Calu3 (cell line): ENCODE measurements at regions not wholly inside any gene's neighbourhood (a gene's known extent, or its start where the extent isn't known, plus 50 kb on each side); places are given as distances from the start of the nearest gene placed in this dataset.

Source experiments
- BruUV-seq: library from RNA; stranded (reverse); fragments of 400-500 nt; replicated peaks from 2 replicates; lab custom pipeline; 2021; lab: Mats Ljungman, UMichigan
- CTCF ChIA-PET: fragments of 300-600 bp; sonication (Branson Sonifier 250); formaldehyde crosslinking; loops from one replicate; lab custom pipeline; 2022; ENCODE audit warnings: antibody characterized with exemption; lab: Charles Lee
- DNase-seq: peaks from one replicate; pipeline ENCODE4 v3.0.0; 2022
- H3K27ac Mint-ChIP-seq: one replicate; pipeline ENCODE4 v1.8.0; 2022; ENCODE audit warnings: mixed read lengths; ENCODE audit not compliant: unreplicated experiment
- H3K27me3 Mint-ChIP-seq: one replicate; pipeline ENCODE4 v1.8.0; 2022; ENCODE audit warnings: mixed read lengths; ENCODE audit not compliant: unreplicated experiment
- H3K36me3 Mint-ChIP-seq: one replicate; pipeline ENCODE4 v1.8.0; 2022; ENCODE audit warnings: mild to moderate bottlenecking, moderate library complexity, mixed read lengths; ENCODE audit not compliant: insufficient read depth, unreplicated experiment
- H3K4me1 Mint-ChIP-seq: one replicate; pipeline ENCODE4 v1.8.0; 2022; ENCODE audit warnings: mild to moderate bottlenecking, low read depth, mixed read lengths; ENCODE audit not compliant: unreplicated experiment
- H3K4me3 Mint-ChIP-seq: one replicate; pipeline ENCODE4 v1.8.0; 2022; ENCODE audit warnings: mild to moderate bottlenecking, low read depth, moderate library complexity, mixed read lengths; ENCODE audit not compliant: unreplicated experiment
- H3K9me3 Mint-ChIP-seq: one replicate; pipeline ENCODE4 v1.8.0; 2022; ENCODE audit warnings: low read depth, mixed read lengths; ENCODE audit not compliant: unreplicated experiment
- intact Hi-C: fragments of 100-400 bp; cut with micrococcal nuclease; formaldehyde crosslinking; loops from one replicate; pipeline ENCODE4 v1.10.0; 2022; ENCODE audit not compliant: unreplicated experiment
- TF ChIP-seq, protein P1 (sequence below): fragments of 200-600 bp; IDR thresholded peaks from one replicate; pipeline ENCODE4 v1.8.0; 2022; ENCODE audit warnings: antibody characterized with exemption; ENCODE audit not compliant: unreplicated experiment

DNA sequence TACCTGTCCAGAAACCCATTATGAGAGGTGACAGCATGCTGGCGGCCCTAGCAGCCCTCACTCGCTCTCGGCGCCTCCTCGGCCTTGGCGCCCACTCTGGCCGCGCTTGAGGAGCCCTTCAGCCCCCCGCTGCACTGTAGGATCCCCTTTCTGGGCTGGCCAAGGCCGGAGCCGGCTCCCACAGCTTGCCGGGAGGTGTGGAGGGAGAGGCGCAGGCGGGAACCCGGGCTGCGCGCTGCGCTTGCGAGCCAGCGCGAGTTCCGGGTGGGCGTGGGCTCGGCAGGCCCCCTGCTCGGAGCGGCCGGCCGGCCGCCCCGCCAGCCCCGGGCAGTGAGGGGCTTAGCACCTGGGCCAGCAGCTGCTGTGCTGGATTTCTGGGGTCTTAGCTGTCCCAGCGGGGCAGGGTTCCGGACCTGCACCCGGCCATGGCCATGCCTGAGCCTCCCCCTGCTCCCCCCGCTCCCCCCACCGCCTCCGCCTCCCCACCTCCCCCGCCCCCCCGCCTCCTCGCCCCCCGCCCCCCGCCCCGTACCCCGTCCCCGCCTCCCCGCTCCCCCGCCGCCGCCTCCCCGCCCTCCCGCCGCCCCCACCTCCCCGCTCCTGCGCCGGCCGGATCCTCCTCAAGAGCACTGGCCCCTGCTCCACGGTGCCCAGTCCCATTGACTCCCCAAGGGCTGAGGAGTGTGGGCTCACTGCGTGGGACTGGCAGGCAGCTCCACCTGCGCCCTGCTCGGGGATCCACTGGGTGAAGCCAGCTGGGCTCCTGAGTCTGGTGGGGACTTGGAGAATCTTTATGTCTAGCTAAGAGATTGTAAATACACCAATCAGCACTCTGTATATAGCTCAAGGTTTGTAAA, 163.1 kb downstream of the KLHL28 start:
- H3K36me3 Mint-ChIP-seq, result no peaks in the 10 kb centered on the region
- CTCF ChIA-PET, result no interaction called here
- no peak for DNase-seq
- no peaks in the 10 kb centered on the region for H3K27me3 Mint-ChIP-seq
- no peak overlapping the region for H3K4me3 Mint-ChIP-seq
- no peaks in the 10 kb centered on the region for H3K4me1 Mint-ChIP-seq
- no peaks in the 10 kb centered on the region for H3K9me3 Mint-ChIP-seq
- no peak overlapping the region for H3K27ac Mint-ChIP-seq
- BruUV-seq, result no TSS peak
- intact Hi-C loops, result no loop called here
- TF ChIP-seq, protein P1, sequence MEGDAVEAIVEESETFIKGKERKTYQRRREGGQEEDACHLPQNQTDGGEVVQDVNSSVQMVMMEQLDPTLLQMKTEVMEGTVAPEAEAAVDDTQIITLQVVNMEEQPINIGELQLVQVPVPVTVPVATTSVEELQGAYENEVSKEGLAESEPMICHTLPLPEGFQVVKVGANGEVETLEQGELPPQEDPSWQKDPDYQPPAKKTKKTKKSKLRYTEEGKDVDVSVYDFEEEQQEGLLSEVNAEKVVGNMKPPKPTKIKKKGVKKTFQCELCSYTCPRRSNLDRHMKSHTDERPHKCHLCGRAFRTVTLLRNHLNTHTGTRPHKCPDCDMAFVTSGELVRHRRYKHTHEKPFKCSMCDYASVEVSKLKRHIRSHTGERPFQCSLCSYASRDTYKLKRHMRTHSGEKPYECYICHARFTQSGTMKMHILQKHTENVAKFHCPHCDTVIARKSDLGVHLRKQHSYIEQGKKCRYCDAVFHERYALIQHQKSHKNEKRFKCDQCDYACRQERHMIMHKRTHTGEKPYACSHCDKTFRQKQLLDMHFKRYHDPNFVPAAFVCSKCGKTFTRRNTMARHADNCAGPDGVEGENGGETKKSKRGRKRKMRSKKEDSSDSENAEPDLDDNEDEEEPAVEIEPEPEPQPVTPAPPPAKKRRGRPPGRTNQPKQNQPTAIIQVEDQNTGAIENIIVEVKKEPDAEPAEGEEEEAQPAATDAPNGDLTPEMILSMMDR, result no peak

DNA sequence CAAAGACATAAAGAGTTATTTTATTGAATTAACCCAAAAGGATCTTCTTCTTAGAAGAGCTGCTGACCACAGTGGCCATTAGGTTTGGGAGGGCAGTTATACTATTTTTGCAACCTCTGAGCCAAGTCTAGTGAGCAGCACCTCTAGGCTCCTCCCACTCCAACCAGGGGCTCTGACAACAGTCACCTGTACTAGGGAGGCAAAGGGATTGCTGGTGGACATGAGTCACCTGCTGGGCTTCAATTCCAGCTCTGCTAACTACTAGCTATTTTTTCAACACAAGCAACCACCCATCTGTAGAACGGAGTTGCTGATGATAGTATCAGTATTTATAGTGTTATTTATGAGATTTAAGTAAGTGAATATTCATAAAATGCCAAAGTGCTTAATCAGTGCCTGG, 166.0 kb downstream of the KLHL28 start:
- Mint-ChIP-seq H3K27ac (no peak overlapping the region), H3K36me3 (no peaks in the 10 kb centered on the region), H3K4me1 (no peaks in the 10 kb centered on the region), H3K27me3 (no peaks in the 10 kb centered on the region), H3K9me3 (no peaks in the 10 kb centered on the region), H3K4me3 (no peak overlapping the region)
- DNase-seq, result peak; percentile 4
- TF ChIP-seq, protein P1, result no peak
- intact Hi-C loops, result no loop called here
- CTCF ChIA-PET, result no interaction called here
- BruUV-seq, result no TSS peak

DNA sequence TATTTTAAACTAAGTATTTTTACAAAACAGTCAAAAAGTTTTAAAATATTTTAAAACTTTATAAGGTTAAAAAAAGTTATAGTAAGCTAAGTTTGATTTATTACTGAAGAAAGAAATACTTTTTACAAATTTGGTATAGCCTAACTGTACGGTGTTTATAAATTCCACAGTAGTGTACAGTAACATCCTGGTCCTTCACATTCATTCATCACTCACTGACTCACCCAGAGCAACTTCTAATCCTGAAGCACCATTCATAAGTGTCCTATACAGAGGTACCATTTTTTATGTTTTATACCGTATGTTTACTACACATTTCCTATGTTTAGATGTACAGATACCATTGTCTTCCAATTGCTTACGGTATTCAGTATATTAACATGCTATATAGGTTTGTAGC, 170.0 kb downstream of the KLHL28 start:
- no peaks in the 10 kb centered on the region for H3K36me3 Mint-ChIP-seq
- TF ChIP-seq, protein P1, result no peak
- BruUV-seq, result no TSS peak
- H3K4me3 Mint-ChIP-seq, result no peak overlapping the region
- CTCF ChIA-PET, result no interaction called here
- no peak for DNase-seq
- no peaks in the 10 kb centered on the region for H3K27me3 Mint-ChIP-seq
- H3K4me1 Mint-ChIP-seq, result no peaks in the 10 kb centered on the region
- H3K27ac Mint-ChIP-seq, result no peak overlapping the region
- intact Hi-C loops, result no loop called here
- no peaks in the 10 kb centered on the region for H3K9me3 Mint-ChIP-seq

DNA sequence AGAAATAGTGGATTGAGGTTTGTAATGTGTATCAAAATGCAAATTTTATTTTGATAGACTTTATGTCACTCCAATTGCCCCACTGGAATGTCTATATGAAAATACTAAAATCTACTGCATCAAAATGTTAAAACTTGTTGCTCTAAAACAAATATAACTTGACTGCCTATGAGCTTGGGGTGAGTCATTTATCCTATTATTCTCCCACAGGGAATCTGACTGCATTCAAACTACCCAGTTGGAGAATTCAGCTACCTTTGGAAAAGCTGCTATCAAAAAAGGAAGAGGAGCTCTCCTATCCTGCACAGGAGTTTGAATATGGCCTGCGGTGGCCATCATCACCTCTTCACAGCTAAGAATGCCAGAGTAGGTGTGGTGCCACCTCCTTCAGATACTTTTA, 173.1 kb downstream of the KLHL28 start:
- DNase-seq, result no peak
- no peak overlapping the region for H3K4me3 Mint-ChIP-seq
- no peak overlapping the region for H3K27ac Mint-ChIP-seq
- intact Hi-C loops, result no loop called here
- CTCF ChIA-PET, result no interaction called here
- H3K4me1 Mint-ChIP-seq, result no peaks in the 10 kb centered on the region
- BruUV-seq, result no TSS peak
- H3K36me3 Mint-ChIP-seq, result no peaks in the 10 kb centered on the region
- peaks cover under 1% of the 10 kb centered on the region for H3K9me3 Mint-ChIP-seq
- no peaks in the 10 kb centered on the region for H3K27me3 Mint-ChIP-seq
- TF ChIP-seq, protein P1, result no peak
